Panc1 (cell line): ENCODE measurements at regions not wholly inside any gene's neighbourhood (a gene's known extent, or its start where the extent isn't known, plus 50 kb on each side); places are given as distances from the start of the nearest gene placed in this dataset.

Experiments used
- POLR2AphosphoS5 ChIP-seq: IDR thresholded peaks from 2 replicates; pipeline ENCODE4 v1.6.1; 2012; ENCODE audit warnings: mild to moderate bottlenecking, low read depth, low read length, moderate library complexity
- TCF7L2 ChIP-seq: IDR thresholded peaks from 2 replicates; pipeline ENCODE4 v1.6.1; 2011; ENCODE audit warnings: mild to moderate bottlenecking, low read depth, low read length, inconsistent platforms
- TF ChIP-seq, protein P1 (sequence below): fragments of 450-650 bp; IDR thresholded peaks from 2 replicates; pipeline ENCODE4 v1.5.1; 2017; ENCODE audit warnings: mild to moderate bottlenecking
- TF ChIP-seq, protein P2 (sequence below), 2 experiments: IDR thresholded peaks; 2 replicates each; pipeline ENCODE4 v1.6.1; 2011 to 2012; ENCODE audit warnings: low read depth in 2 of 2, control low read depth in 1 of 2, low read length in 1 of 2, mild to moderate bottlenecking in 1 of 2, moderate library complexity in 1 of 2; ENCODE audit not compliant: insufficient read depth in 1 of 2

DNA sequence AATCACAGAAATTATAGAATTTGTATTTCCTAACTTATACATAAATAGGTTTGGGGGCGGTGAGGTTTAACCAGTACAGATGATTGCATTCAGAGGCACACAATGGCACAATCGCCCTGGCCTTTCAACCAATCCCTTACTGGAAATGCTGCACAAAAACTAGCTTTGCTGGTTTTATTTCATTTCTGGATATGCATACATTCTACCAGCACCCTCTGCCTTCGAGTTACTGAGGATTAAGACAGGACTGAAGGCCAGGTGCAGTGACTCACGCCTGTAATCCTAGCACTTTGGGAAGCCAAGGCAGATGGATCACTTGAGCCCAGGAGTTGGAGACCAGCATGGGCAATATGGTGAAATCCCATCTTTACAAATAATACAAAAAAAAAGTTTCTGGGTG is 336.1 kb downstream of the ARRDC4 start:
- TF ChIP-seq POLR2AphosphoS5 (no peak), TCF7L2 (no peak)
- TF ChIP-seq, protein P1, sequence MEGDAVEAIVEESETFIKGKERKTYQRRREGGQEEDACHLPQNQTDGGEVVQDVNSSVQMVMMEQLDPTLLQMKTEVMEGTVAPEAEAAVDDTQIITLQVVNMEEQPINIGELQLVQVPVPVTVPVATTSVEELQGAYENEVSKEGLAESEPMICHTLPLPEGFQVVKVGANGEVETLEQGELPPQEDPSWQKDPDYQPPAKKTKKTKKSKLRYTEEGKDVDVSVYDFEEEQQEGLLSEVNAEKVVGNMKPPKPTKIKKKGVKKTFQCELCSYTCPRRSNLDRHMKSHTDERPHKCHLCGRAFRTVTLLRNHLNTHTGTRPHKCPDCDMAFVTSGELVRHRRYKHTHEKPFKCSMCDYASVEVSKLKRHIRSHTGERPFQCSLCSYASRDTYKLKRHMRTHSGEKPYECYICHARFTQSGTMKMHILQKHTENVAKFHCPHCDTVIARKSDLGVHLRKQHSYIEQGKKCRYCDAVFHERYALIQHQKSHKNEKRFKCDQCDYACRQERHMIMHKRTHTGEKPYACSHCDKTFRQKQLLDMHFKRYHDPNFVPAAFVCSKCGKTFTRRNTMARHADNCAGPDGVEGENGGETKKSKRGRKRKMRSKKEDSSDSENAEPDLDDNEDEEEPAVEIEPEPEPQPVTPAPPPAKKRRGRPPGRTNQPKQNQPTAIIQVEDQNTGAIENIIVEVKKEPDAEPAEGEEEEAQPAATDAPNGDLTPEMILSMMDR, result no peak
- TF ChIP-seq, protein P2, sequence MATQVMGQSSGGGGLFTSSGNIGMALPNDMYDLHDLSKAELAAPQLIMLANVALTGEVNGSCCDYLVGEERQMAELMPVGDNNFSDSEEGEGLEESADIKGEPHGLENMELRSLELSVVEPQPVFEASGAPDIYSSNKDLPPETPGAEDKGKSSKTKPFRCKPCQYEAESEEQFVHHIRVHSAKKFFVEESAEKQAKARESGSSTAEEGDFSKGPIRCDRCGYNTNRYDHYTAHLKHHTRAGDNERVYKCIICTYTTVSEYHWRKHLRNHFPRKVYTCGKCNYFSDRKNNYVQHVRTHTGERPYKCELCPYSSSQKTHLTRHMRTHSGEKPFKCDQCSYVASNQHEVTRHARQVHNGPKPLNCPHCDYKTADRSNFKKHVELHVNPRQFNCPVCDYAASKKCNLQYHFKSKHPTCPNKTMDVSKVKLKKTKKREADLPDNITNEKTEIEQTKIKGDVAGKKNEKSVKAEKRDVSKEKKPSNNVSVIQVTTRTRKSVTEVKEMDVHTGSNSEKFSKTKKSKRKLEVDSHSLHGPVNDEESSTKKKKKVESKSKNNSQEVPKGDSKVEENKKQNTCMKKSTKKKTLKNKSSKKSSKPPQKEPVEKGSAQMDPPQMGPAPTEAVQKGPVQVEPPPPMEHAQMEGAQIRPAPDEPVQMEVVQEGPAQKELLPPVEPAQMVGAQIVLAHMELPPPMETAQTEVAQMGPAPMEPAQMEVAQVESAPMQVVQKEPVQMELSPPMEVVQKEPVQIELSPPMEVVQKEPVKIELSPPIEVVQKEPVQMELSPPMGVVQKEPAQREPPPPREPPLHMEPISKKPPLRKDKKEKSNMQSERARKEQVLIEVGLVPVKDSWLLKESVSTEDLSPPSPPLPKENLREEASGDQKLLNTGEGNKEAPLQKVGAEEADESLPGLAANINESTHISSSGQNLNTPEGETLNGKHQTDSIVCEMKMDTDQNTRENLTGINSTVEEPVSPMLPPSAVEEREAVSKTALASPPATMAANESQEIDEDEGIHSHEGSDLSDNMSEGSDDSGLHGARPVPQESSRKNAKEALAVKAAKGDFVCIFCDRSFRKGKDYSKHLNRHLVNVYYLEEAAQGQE (IDR thresholded peaks at IDR 0.05; ENCODE audit: insufficient read depth in 1 of 2, low read depth in 2 of 2, low read length in 1 of 2), result no peak
